HG02642 (cell line): ENCODE measurements at regions not wholly inside any gene's neighbourhood (a gene's known extent, or its start where the extent isn't known, plus 50 kb on each side); places are given as distances from the start of the nearest gene placed in this dataset.
A peak's percentile ranks its signal among the peaks of the same experiment; 100 is the strongest.
"Not testable (repeated sequence)": the region's sequence is repeated elsewhere in the genome, so short reads cannot be mapped to it uniquely, and the experiment has no call there.

Experiments used
- ATAC-seq: cut with Tn5 transposase; IDR thresholded peaks from one replicate; pipeline ENCODE4 v1.9.1; 2021; ENCODE audit warnings: mild to moderate bottlenecking; ENCODE audit not compliant: unreplicated experiment, poor library complexity

DNA sequence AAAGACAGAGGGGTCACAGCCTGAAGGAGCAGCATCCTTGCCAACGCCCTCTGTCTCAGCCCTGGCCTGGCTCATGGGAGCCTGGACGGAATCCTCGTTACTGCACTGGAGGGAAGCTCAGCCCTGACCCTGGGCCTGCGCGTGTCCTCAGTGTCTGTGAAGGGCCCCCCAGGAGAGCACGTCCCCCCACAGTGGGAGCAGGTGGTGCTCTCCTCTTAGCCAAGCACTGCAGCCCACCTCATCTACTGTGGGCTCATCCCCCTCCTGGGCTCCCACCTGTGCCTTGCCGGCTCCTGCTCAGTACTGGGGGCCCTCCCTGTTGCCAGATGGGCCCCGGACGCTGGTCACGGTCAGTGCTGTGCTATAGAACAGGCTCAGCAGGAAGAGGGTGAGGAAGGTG, 177.7 kb downstream of the TMEM121 start:
- ATAC-seq, result not testable (repeated sequence)

DNA sequence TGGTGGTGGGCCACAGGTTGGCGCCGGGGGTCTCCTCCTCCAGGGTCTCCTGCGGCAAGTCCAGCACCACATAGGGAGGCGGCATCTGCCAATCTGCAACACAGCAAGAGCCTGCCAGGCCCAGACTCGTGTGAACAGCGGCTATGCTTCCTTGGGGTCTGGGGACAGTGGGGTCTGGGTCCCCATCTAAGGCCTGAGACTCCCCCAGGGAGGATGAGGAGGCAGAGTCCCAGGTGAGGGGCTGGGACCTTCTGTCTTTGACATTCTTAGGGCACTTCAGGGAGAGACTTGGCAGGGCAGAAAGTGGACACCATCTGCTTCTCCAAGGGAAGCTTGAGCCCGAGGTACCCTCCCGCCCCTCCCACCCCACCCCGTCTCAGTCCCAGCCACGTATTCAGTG, 178.1 kb downstream of the TMEM121 start:
- not testable (repeated sequence) for ATAC-seq

DNA sequence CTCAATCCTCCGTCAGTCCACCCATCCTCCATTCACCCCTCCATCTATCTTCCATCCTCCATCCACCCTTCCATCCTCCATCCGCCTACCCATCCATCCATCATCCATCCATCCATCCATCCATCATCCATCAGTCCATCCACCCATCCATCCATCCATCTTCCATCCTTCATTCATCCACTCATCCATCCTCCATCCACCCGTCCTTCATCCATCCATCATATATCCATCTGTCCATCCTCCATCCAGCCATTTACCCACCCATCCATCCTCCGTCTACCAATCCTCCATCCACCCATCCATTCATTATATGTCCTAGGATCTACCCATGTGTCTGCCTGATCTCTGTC, 179.1 kb downstream of the TMEM121 start:
- ATAC-seq, result not testable (repeated sequence)

DNA sequence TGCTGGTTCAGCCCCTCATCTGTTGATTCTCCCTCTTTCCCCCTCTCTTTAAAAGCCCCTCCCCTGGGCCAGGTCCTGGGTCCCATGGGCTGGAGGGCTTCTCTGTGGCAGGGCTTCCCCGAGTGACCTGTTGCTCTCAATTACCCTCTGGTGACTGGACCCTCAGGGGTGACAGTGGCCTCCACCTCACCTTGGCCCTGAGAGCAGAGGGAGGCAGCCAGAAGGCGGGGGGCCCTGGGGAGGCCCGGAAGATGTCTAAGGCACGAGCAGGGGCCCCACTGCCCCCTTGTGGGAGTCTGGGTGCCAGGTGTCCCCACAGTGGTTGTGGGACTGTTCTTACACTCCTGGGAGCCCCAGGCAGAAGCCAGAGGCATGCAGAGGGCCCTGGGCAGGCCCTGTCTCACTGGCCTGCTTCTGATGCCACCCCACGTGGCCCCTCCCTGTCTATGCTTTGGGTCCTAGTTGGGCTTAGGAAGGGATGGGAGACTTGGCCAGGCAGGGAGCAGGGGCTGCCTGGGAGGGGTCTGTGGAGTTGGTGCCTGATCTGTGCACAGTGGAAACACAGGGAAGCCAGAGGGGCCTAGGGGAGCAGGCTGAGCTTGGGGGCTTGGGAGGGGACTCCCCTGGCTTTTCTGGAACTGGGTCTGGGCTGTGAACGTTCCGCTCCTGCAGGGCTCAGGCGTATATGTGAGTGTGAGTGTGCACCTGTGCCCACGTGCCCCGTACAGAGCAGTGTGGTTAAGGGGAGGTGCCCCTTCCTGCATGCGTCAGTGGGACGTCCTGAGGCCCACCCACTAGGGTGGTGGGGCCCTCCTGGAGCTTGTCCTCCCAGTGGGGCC, 179.7 kb downstream of the TMEM121 start:
- peak; percentile 44 for ATAC-seq

DNA sequence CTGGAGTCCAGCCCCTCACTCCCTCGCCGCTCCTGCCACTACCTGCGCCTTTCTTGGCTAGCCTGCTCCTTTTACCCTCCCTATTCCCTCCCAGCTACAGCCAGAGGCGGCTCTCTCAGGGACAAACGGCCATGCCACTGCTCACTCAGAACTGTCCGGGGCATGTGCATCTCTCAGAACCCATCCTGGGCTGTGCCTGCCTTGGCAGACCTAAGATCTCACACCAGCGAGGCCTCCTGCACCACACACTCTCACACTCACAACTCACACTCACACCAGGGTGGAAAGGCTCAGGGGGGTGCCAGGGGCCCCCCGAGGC, 180.3 kb downstream of the TMEM121 start:
- not testable (repeated sequence) for ATAC-seq

DNA sequence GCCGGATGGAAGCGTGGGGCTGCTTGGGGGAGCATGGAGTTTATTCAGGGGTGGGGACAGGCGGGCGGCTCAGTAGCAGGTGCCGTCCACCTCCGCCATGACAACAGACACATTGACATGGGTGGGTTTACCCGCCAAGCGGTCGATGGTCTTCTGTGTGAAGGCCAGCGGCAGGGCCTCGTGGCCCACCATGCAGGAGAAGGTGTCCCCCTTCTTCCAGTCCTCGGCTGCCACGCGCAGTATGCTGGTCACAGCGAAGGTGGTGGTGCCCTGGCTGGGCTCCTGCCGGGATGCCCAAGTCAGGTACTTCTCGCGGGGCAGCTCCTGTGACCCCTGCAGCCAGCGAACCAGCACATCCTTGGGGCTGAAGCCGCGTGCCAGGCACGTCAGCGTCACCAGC, 180.7 kb downstream of the TMEM121 start:
- not testable (repeated sequence) for ATAC-seq

DNA sequence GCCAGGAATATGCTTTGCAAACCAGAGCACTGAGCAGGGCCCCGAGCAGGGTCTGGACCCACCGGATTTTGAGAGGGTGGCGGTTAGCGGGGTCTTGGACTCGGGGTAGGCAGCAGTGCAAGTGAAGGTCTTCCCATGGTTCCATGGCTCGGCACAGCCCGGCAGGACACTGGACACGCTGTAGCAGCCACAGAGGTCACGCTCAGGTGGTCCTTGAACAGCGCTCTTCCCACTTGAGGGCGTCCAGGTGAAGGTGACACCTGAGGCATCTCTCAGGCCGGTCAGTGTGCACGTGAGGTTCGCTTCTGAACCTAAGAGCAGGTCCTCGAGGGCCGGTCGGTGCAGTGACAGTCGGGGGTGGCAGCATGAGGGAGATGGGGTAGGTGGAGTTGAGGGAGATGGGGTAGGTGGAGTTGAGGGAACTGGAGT, 181.4 kb downstream of the TMEM121 start:
- not testable (repeated sequence) for ATAC-seq

DNA sequence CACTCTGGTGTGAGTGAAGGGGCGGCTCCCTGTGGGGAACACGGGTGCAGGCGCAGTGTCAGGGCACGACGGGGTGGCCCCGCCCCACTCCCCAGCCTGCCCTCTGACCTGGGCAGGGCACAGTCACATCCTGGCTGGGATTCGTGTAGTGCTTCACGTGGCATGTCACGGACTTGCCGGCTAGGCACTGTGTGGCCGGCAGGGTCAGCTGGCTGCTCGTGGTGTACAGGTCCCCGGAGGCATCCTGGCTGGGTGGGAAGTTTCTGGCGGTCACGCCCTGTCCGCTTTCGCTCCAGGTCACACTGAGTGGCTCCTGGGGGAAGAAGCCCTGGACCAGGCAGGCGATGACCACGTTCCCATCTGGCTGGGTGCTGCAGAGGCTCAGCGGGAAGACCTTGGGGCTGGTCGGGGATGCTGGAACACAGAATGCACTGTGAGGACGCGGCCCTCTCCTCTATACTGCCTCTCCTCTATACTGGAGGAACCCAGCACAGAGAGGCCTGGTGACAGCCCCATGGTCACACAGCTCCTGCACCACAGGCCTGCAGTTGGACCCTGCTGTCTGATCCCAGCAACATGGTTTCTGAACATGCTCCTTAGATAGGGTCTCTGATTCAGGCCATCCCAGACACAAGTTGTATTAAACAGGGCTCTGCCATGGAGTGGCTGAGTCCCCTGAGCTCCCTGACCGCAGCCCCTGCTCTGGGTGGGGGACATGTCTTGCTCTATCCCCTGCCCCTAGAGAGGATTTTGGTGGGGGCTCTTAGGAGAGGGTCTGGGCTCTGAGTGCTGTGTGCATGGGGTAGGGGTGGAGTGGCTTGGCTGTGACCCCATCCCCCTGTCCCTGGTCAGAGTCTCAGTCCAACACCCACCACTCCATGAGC, 182.1 kb downstream of the TMEM121 start:
- ATAC-seq, result not testable (repeated sequence)

DNA sequence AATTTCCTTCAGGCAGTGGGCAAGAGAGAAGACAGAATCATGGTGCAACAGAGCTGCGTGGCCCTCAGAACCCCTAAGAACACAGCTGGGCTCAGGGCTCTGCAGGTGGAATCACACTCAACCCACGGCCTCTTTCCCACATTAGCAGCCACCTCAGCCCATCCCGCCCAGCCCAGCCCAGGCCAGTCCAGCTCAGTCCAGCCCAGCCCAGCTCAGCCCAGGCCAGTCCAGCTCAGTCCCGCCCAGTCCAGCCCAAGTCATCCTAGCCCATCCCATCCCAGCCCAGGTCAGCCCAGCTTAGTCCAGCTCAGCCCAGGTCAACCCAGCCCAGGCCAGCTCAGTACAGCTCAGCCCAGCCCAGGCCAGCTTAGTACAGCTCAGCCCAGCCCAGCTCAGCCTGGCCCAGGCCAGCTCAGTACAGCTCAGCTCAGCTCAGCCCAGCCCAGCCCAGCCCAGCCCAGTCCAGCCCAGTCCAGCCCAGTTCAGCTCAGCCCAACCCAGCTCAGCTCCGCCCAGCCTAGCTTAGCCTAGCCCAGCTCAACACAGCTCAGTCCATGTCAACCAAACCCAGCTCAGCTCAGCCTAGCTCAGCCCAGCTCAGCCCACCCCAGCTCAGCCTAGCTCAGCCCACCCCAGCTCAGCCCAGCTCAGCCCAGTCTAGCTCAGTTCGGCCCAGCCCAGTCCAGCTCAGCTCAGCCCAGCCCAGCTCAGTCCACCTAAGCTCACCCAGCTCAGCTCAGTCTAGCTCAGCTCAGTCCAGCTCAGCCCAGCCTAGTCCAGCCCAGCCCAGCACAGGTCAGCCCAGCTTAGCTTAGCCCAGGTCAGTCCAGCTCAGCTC, 183.1 kb downstream of the TMEM121 start:
- ATAC-seq, result no peak

DNA sequence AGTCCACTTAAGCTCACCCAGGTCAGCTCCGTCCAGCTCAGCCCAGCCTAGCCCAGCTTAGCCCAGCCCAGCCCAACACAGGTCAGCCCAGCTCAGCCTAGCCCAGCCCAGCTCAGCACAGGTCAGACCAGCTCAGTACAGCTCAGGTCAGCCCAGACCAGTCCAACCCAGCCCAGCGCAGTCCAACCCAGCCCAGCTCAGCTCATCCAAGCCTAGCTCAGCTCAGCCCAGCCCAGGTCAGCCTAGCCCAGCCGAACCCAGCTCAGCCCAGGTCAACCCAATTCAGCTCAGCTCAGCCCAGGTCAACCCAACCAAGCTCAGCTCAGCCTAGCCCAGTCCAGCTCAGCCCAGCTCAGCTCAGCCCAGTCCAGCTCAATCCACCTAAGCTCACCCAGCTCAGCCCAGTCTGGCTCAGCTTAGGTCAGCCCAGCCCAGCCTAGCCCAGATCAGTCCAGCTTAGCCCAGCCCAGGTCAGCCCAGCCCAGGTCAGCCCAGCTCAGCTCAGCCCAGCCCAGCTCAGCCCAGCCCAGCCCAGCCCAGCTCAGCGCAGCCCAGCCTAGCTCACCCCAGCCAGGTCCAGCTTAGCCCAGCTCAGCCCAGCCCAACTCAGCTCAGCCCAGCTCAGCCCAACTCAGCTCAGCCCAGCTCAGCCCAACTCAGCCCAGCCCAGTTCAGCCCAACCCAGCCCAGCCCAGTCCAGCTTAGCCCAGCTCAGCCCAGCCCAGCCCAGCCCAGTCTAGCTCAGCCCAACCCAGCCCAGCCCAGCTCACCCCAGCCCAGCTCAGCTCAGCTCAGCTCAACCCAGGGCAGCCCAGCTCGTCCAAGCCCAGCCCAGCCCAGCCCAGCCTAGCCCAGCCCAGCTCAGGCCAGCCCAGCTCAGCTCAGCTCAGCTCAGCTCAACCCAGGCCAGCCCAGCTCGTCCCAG, 184.0 kb downstream of the TMEM121 start:
- ATAC-seq, result no peak

DNA sequence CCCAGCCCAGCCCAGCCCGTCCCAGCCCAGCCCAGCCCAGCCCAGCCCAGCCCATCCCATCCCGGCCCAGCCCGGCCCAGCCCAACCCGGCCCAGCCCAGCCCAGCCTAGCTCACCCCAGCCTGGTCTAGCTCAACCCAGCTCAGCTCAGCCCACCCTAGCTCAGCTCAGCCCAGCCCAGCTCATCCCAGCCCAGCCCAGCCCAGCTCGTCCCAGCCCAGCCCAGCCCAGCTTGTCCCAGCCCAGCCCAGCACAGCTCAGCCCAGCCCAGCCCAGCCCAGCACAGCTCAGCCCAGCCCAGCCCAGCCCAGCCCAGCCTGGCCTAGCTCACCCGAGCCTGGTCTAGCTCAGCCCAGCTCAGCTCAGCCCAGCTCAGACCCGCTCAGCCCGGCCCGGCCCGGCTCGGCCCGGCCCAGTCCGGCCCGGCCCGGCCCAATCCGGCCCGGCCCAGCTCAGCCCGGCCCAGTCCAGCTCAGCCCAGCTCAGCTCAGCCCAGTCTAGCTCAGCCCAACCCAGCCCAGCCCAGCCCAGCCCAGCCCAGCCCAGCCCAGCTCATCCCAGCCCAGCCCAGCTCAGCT, 184.7 kb downstream of the TMEM121 start:
- no peak for ATAC-seq

DNA sequence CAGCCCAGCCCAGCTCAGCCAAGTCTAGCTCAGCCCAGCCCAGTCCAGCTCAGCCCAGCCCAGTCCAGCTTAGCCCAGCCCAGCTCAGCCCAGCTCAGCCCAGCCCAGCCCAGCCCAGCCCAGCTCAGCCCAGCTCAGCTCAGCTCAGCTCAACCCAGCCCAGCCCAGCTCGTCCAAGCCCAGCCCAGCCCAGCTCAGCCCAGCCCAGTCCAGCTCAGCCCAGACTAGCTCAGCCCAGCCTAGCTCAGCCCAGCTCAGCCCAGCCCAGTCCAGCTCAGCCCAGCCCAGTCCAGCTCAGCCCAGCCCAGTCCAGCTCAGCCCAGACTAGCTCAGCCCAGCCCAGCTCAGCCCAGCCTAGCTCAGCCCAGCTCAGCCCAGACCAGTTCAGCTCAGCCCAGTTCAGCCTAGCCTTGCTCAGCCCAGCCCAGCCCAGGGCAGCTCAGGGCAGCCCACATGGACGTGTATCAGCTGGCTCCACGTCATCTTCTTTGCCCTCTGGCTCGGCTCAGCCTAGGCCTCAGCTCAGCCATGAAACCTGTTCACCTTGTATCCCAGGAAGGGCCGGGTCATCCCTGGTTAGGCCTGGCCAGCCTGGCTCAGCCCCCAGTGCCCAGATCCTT, 185.6 kb downstream of the TMEM121 start:
- no peak for ATAC-seq

DNA sequence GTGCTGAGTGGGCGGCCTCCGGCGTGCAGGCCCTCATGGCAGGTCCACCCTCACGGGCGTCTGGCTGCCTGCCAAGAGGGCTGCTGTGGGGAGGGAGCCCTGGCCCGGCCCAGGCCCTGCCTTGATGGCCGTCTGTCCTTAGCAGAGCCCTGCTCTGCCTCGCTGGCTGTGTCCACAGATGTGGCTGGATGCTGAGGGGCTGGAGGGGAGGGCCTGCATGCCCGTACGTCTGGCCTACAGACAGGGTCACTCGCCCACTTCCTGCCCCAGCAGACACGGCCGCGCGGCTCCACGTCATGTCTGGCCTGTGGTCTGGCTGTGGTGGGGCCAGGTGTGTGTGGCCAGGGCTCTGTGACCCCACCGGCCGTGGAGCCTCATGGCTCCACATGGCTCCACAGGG, 186.3 kb downstream of the TMEM121 start:
- peak; percentile 36 for ATAC-seq

DNA sequence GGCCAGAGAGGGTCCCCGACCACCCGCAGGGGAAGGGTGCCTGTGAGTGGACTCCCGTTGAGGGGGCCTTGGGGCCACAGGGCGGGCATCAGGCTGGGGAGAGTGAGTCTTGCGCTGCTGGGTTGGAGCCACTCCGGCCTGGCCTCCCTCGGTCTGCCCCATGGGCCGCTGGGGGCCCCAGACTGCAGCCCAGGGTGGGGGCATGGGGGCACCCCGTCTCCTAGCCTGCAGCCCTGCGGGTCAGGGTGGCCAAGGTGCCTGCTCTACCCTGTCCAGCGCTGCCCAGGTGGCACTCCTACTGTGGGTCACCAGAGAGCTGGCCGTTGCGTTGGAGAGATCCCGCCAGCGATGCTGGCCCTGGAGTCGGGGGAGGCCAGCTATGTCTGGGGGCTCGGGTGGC, 186.8 kb downstream of the TMEM121 start:
- ATAC-seq, result not testable (repeated sequence)

DNA sequence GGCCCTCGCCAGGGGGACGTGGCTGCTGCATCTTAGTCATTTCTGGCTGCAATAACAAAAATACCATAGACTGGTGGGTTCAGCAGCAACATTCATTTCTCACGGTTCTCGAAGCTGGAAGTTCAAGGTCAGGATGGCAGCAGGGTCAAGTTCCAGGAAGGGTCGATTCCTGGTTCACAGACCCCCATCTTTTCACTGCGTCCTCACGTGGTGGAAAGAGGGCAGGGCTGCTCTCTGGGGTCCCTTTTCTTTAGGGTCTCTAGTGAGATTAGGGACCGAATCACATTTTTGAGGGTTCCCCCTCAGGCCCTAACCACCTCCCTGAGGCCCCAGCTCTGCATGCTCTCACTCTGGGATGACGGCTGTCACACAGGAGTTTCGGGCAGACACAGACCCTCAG, 187.5 kb downstream of the TMEM121 start:
- not testable (repeated sequence) for ATAC-seq

DNA sequence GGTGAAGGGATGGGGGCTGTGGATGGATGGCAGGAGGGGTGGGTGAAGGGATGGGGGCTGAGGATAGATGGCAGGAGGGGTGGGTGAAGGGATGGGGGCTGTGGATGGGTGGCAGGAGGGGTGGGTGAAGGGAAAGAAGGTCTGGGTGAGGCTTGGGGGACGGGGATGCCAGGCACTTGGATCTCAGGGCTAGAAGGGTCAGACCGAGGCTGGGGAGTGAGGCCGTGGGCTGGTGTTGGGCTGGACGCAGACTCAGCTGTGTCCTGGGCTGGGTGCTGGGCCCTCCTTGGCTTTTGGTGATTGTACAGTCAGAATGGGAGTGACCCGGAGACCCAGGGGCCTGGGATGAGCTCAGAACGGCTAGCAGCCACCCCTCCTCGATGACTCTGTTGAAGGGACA, 192.4 kb downstream of the TMEM121 start:
- not testable (repeated sequence) for ATAC-seq

DNA sequence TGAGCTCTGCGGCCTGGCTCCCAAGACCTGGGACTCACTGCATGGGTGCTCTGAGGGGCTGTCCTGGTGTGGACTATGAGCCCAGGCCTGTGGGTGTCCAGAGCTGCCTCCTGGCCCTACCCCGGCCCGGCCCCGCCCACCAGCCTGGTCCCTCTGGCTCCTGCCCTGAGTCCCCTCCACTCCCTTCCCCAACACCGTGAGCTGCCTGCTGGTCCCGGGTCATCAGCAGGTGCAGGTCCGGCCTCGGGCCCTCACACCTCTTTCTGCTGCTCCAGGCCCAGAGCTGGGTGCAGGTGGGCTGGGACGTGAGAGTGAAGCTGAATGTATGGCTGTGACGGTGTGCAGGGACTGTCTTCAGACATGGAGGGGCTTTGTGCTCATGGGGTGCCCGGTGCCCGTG, 193.7 kb downstream of the TMEM121 start:
- not testable (repeated sequence) for ATAC-seq

DNA sequence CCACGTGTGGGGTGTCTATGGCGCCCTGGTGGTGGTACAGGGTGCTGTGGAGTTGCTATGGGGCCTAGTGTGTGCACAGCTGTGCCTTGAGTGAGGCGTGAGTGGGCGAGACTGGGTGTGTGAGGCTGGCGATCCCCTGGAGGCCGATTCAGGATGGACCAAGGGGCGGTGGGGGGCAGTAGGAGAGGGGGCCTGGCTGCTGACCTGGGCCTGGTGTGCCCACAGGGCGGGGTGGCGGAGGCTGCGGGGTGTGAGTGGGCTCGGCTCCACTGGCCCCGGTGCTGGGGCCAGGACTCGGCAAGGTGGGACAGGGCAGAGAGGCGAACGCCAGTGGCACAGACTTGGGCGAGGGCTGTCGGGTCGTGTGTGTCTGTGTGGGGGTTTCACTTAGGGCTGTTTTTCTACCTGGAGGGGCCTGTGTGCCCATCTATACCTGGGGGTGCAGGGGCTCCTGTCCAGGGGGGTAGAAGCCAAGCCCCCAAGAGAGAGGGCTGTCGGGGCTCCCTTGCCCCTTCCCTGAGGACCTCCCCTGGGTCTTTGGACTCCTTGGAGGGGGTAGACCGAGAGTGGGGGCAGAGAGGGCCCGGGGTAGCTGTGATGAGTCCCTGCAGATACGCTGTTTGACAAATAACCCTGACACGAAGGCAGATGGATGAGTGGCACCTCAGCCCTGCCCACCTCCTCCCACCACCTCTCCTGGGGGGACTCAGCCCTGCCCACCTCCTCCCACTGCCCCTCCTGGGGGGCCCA, 194.6 kb downstream of the TMEM121 start:
- ATAC-seq, result not testable (repeated sequence)
